ENCODE measurements at regions not wholly inside any gene's neighbourhood (a gene's known extent, or its start where the extent isn't known, plus 50 kb on each side); places are given as distances from the start of the nearest gene placed in this dataset.

- peak; percentile 67 for DNase-seq
These were observed 233.7 kb downstream of the IBTK start for GRCh38 chr6:82013561-82014530.

GRCh38 chr6:82006027-82006738, 241.4 kb downstream of the IBTK start:
- DNase-seq, result peak; percentile 56

GRCh38 chr6:82000551-82000950, 247.0 kb downstream of the IBTK start:
- no peak for DNase-seq

- DNase-seq, result no peak
These were observed 247.3 kb upstream of the TENT5A start for GRCh38 chr6:81999826-82000225.

GRCh38 chr6:81999270-81999669, 246.8 kb upstream of the TENT5A start:
- no peak for DNase-seq

- no peak for DNase-seq
These were observed 246.0 kb upstream of the TENT5A start for GRCh38 chr6:81998432-81998831.

- no peak for DNase-seq
These were observed 244.8 kb upstream of the TENT5A start for GRCh38 chr6:81997090-81997926.

GRCh38 chr6:81996414-81996813, 243.9 kb upstream of the TENT5A start:
- DNase-seq, result no peak

- DNase-seq, result no peak
These were observed 243.2 kb upstream of the TENT5A start for GRCh38 chr6:81995548-81996289.

GRCh38 chr6:81988871-81989270, 236.4 kb upstream of the TENT5A start:
- no peak for DNase-seq

GRCh38 chr6:81988446-81988845, 236.0 kb upstream of the TENT5A start:
- DNase-seq, result no peak

- DNase-seq, result no peak
These were observed 234.8 kb upstream of the TENT5A start for GRCh38 chr6:81987293-81987692.

GRCh38 chr6:81985191-81985590, 232.7 kb upstream of the TENT5A start:
- DNase-seq, result no peak

GRCh38 chr6:81984599-81984998, 232.1 kb upstream of the TENT5A start:
- no peak for DNase-seq

GRCh38 chr6:81981812-81982211, 229.3 kb upstream of the TENT5A start:
- peak; percentile 62 for DNase-seq

GRCh38 chr6:81979767-81980166, 227.3 kb upstream of the TENT5A start:
- no peak for DNase-seq

GRCh38 chr6:81979329-81979728, 226.8 kb upstream of the TENT5A start:
- DNase-seq, result no peak

- DNase-seq, result no peak
These were observed 225.7 kb upstream of the TENT5A start for GRCh38 chr6:81978230-81978629.

GRCh38 chr6:81977486-81977885, 225.0 kb upstream of the TENT5A start:
- no peak for DNase-seq

- DNase-seq, result no peak
These were observed 217.3 kb upstream of the TENT5A start for GRCh38 chr6:81969814-81970213.

GRCh38 chr6:81969011-81969410, 216.5 kb upstream of the TENT5A start:
- DNase-seq, result no peak

GRCh38 chr6:81966968-81967367, 214.5 kb upstream of the TENT5A start:
- DNase-seq, result no peak
